Left kidney (tissue), 1 donor: ENCODE measurements at regions not wholly inside any gene's neighbourhood (a gene's known extent, or its start where the extent isn't known, plus 50 kb on each side); places are given as distances from the start of the nearest gene placed in this dataset.

Source experiments
- DNase-seq: peaks from one replicate; pipeline ENCODE4 v3.0.0-alpha.2; 2013

GRCh38 chrX:67780694-67781109 lies 236.9 kb downstream of the AR start:
- peak; percentile 19 for DNase-seq

GRCh38 chrX:67781132-67781531 lies 237.3 kb downstream of the AR start:
- DNase-seq = peak; percentile 2

- no peak for DNase-seq
These were observed 240.9 kb downstream of the AR start for GRCh38 chrX:67784712-67785111.

GRCh38 chrX:67787196-67787595 lies 243.4 kb downstream of the AR start:
- DNase-seq = no peak

- DNase-seq = no peak
These were observed 245.7 kb downstream of the AR start for GRCh38 chrX:67789536-67789935.
